ENCODE measurements at regions not wholly inside any gene's neighbourhood (a gene's known extent, or its start where the extent isn't known, plus 50 kb on each side); places are given as distances from the start of the nearest gene placed in this dataset.

- DNase-seq, result peak; percentile 80
Observed at GRCh38 chr15:98421419-98422129, 226.8 kb upstream of the IGF1R start.

DNA sequence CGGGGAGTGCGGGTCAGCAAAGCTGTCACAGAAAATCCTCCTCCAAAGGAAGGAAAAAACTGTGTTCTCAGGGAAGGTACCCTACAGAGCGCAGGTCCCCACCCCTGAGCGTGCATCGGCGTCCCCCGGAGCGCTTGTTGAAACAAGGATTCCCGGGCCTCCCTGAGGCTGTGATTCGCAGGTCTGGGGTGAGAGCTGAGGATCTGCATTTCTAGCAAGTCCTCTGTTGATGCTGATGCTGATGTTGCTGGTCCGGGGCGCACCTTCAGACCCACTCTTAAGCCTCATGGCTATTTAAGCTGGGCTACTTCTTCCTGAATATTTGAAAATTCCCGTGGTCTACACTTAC, 226.2 kb upstream of the IGF1R start:
- DNase-seq, result no peak

DNA sequence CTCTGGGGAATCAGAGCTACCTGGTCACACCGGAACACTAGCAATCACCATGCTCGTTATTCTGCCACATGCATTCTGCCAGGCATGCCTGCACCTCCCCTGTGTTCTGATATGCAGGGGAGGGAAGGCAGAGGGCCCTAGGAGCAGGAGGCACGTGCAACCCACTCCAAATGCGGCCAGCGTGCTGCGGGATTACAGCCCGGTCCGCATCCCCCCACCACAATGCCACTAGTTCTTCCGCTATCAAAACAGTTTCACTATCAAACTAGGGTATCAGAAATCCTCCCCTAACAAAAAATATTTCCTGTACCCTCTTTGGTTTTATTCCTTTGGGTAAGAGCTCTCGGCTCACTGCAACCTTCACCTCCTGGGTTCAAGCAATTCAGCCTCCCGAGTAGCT, 223.2 kb upstream of the IGF1R start:
- no peak for DNase-seq

DNA sequence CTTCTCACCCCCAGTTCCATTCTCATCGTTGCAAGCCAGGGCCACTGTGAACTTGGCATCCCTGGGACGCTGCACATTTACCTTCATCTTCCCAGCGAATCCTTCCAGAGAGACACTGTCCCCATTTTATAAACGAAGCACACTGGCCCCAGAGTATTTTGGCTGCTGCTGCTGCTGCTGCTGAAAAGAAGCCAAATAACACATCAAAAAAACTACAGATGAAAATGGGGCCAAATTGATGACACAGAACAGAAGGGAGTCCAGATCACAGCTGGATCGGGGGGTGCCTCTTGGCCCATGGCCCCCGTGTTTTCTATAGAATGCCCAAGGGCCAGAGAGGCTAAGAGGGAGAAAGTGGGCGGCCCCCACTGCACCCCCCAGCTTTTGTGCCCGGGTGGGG, 221.0 kb upstream of the IGF1R start:
- no peak for DNase-seq

DNA sequence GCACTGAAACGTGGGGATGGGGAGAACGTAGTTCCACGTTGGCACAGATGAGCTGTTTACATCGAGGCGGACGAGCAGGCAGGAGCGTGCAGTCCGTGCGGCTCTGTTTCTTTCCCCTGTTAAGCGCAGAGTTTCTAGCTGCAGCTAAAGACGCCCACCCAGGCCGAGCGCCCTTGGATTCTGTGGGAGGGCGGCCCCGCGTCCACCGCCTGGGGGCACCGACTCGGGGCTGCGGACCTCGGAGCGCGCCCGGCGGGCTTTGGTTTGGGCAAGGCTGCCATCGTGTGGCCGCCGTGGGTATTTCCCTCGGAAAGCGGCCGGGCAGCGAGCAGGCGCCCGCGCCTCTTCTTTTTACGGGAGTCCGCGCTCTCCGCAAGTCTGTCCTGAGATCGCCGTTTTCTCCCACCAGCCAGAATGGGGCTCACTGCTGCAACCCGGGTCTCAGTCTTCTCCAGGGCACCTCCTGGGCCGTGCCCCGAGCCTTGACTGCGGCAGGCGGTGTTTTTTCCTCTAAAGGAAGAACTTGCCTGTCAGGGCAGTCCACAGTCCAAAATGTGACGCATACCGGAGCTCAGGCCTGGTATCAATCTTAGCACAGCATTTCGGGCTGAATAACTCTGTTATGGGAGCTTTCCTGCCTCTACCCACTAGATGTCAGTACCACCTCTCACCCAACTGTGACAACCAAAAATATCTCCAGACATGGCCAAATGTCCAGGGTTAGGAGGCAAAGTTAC, 219.9 kb upstream of the IGF1R start:
- peak; percentile 75 for DNase-seq

GRCh38 chr15:98431171-98431570, 217.2 kb upstream of the IGF1R start:
- no peak for DNase-seq

- DNase-seq, result peak; percentile 75
Observed at GRCh38 chr15:98433346-98433745, 215.0 kb upstream of the IGF1R start.

- DNase-seq, result no peak
Observed at GRCh38 chr15:98433856-98434255, 214.5 kb upstream of the IGF1R start.

DNA sequence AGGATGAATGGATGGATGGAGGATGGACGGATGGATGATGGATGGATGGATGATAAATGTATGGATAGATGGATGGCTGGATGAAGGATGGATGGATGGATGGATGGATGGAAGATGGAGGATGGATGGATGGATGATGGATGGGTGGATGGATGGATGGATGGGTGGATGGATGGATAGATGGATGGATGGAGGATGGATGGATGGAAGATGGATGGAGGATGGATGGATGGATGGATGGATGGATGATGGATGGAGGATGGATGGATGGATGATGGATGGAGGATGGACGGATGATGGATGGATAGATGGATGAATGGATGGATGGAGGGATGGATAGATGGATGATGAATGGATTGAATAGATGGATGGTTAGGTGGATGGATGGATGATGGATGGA, 210.6 kb upstream of the IGF1R start:
- DNase-seq, result no peak

- no peak for DNase-seq
Observed at GRCh38 chr15:98438326-98438725, 210.0 kb upstream of the IGF1R start.

- DNase-seq, result no peak
Observed at GRCh38 chr15:98438907-98439306, 209.4 kb upstream of the IGF1R start.

DNA sequence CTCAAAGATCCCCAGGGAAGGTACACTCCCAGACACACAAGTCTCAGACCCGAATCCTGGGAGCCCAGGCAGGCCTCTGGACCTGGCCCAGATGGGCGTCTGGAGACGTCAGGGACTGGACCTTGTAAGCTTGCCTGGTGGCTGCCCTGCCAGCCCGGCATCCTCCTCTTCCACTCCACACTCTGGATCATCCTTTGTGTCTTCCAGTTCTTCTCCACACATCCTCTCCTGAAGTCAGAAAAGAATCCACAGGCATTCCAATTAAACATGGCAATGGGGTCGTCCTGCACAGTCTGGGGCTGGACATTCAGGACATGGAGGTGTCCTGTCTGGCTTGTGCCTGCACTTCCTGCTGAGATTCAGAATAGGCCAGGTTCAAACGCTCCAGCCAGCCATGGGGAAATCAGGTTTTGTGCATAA, 208.8 kb upstream of the IGF1R start:
- no peak for DNase-seq

GRCh38 chr15:98440917-98441316, 207.4 kb upstream of the IGF1R start:
- no peak for DNase-seq

DNA sequence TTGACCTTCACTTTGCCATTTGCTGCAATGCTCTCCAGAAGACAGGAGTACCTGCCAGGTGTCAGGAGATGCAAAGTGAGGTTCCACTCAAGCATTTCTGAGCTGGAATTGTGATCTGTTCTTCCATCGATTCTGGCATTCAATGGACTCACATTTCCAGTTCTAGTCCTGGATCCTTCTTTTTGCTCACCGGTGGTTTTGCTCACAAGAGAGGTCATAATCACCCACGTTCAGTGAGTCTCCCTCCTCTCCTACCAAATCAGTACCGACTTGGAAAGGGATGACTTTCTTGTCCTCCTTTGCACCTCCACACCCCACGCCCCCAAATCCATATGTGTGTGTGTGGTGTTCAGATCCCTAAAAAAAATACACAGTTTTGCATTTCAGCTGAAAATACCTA, 206.7 kb upstream of the IGF1R start:
- no peak for DNase-seq

DNA sequence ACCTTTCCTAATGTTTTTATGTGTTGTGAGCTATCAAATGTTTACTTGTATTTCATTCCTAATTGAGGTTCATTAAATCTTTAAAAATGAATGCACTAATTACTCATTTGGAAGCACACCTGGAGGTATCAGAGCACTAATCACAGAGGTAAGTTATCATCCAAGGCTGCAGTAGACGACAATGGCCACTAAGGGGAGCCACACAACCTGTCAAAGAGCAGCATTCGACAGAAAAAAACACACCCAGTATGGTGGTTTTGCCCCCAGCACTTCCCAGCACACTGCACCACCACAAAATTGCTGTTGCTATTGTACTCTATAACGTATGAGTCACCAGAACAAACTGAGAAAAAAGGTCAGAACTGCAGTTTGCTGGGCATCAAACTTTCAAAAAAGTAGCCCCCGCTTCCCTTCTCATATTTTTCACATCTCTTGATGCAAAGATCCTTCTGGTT, 205.9 kb upstream of the IGF1R start:
- peak; percentile 79 for DNase-seq

GRCh38 chr15:98442901-98443300, 205.4 kb upstream of the IGF1R start:
- DNase-seq, result peak; percentile 8

- DNase-seq, result no peak
Observed at GRCh38 chr15:98443526-98443925, 204.8 kb upstream of the IGF1R start.

DNA sequence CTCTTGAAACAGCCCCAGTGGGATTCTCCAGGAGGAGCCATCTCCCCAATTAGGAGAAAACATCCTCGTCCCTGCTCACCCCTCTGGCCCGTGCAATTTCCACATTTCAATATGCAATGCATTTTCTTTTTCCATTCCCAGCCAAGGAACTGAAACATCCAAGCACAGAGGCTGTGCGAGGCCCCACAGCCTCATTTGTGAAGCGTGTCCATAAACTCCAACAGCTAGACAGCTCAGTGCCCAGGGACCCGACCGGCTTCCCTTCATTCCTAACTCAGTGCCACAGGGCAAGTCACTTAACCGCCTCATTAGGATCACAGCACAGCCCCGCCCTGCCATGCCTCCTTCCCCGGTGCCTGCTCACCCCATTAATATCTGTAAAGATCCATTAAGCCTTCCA, 204.2 kb upstream of the IGF1R start:
- DNase-seq, result peak; percentile 15

- no peak for DNase-seq
Observed at GRCh38 chr15:98445315-98445714, 203.0 kb upstream of the IGF1R start.

- DNase-seq, result no peak
Observed at GRCh38 chr15:98446083-98446482, 202.3 kb upstream of the IGF1R start.

DNA sequence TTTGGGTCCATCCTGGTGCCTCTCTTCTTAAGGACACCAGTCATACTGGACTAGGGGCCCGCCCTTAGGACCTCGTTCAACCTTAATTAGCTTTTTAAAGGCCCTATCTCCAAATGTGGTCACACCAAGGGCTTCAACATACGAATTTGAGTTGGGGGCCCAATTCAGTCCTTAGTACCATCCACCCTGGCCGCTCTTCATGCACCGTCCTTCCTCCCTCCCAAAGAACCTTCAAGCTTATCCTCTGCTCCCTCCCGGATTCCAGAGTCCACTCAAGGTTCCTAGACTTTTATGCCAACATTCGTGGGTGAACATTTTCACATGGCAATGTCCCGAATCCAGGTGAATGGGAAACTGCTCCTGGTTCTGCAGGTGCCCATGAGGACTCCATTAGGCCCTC, 201.3 kb upstream of the IGF1R start:
- no peak for DNase-seq

- DNase-seq, result peak; percentile 20
Observed at GRCh38 chr15:98451236-98451635, 197.1 kb upstream of the IGF1R start.

DNA sequence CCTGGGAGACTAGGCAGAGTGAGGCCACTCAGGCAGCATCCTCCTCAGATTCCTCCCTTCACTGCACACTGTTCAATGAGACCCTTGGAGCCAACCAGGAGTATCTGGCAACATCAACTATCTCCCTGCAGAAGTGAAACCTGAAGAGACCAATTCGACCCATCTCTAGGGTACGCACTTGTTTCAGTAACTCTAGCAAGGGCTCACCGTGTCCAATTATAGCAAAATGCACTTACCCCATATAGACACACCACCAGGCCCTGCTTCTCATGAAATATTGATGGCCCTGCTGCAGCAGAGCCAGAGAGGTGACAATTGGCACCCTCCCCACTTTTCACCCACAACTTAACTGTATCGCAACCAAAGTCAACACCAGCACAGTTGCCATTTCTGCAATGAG, 196.1 kb upstream of the IGF1R start:
- no peak for DNase-seq

GRCh38 chr15:98455904-98456303, 192.4 kb upstream of the IGF1R start:
- peak; percentile 10 for DNase-seq

Data from tongue (tissue), 1 donor.